T-helper 1 cell treated with Interleukin-12 subunit alpha and Interleukin-12 subunit beta and Interleukin-4 antibody, amounts not matched to agents 30 μg/mL and 1 μg/mL, for 36 hours (primary cell): ENCODE measurements at regions not wholly inside any gene's neighbourhood (a gene's known extent, or its start where the extent isn't known, plus 50 kb on each side); places are given as distances from the start of the nearest gene placed in this dataset.
"Not testable (repeated sequence)": the region's sequence is repeated elsewhere in the genome, so short reads cannot be mapped to it uniquely, and the experiment has no call there.

Experiments
- H3K27ac Mint-ChIP-seq: one replicate; pipeline ENCODE4 v1.8.0; 2021; ENCODE audit warnings: mild to moderate bottlenecking, mixed read lengths
- H3K27me3 Mint-ChIP-seq: one replicate; pipeline ENCODE4 v1.8.0; 2021; ENCODE audit warnings: low read depth, mixed read lengths
- H3K36me3 Mint-ChIP-seq: one replicate; pipeline ENCODE4 v1.8.0; 2021; ENCODE audit warnings: low read depth, mixed read lengths
- H3K4me1 Mint-ChIP-seq: one replicate; pipeline ENCODE4 v1.8.0; 2021; ENCODE audit warnings: low read depth, mixed read lengths
- H3K4me3 Mint-ChIP-seq: one replicate; pipeline ENCODE4 v1.8.0; 2021; ENCODE audit warnings: mild to moderate bottlenecking, moderate library complexity, mixed read lengths
- H3K9me3 Mint-ChIP-seq: one replicate; pipeline ENCODE4 v1.8.0; 2021; ENCODE audit warnings: mixed read lengths

DNA sequence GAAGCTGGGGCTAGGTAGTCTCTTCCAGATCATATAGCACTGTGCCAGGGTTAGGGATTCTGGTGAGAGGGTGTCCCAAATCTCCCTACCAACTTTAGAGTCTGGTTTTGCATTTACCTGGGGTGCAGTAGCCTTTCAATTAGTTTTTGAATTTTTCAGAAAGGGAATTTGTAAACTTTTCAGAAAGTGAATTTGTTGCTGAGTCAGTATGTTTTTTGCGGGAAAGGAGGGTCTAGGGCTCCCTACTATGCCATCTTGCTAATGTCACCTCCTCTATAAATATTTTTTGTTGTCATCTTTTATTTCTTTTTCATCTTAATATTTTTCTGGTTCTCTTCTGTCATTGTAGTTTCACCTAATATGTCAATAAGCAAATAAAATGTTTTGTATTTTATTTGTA lies 95.8 kb upstream of the FAM98A start:
- H3K36me3 Mint-ChIP-seq = no peaks in the 10 kb centered on the region
- no peak overlapping the region for H3K4me3 Mint-ChIP-seq
- H3K4me1 Mint-ChIP-seq = no peaks in the 10 kb centered on the region
- peaks cover 25% of the 10 kb centered on the region for H3K9me3 Mint-ChIP-seq
- peaks cover 3% of the 10 kb centered on the region for H3K27me3 Mint-ChIP-seq
- no peak overlapping the region for H3K27ac Mint-ChIP-seq

DNA sequence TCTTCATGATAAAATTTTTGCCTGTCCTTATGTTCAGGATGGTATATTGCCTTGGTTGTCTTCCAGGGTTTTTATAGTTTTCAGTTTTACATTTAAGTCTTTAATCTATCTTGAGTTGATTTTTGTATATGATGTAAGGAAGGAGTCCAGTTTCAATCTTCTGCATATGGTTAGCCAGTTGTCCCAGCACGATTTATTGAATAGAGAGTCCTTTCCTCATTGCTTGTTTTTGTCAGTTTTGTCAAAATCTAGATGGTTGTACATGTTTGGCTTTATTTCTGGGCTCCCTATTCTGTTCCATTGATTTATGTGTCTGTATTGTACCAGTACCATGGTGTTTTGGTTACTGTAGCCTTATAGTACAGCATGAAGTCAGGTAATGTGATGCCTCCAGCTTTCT lies 91.6 kb upstream of the FAM98A start:
- peaks cover 38% of the 10 kb centered on the region for H3K9me3 Mint-ChIP-seq
- H3K27me3 Mint-ChIP-seq, H3K4me3 Mint-ChIP-seq, H3K36me3 Mint-ChIP-seq, H3K4me1 Mint-ChIP-seq, H3K27ac Mint-ChIP-seq: not testable (repeated sequence)

DNA sequence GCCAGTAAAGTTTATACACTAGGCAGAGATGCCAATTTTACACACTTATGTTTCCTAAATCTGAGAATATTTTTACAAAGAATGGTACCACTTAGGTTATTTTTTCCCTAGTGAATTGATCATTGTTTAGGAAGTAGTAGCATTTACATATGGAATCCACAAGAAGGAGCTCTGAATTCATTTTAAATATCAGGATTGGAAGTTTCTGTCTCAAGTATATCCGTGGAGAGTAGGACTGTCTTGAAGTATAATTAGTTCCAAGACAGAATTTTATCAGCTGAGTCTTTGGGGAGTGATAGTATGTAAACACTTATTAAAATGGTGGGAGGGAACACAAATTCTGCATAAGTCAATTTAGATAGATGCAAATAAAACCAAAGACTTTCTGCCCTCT lies 82.3 kb upstream of the FAM98A start:
- Mint-ChIP-seq H3K27me3 (no peaks in the 10 kb centered on the region), H3K36me3 (no peaks in the 10 kb centered on the region), H3K4me1 (no peaks in the 10 kb centered on the region), H3K27ac (no peak overlapping the region), H3K4me3 (no peak overlapping the region), H3K9me3 (no peaks in the 10 kb centered on the region)

DNA sequence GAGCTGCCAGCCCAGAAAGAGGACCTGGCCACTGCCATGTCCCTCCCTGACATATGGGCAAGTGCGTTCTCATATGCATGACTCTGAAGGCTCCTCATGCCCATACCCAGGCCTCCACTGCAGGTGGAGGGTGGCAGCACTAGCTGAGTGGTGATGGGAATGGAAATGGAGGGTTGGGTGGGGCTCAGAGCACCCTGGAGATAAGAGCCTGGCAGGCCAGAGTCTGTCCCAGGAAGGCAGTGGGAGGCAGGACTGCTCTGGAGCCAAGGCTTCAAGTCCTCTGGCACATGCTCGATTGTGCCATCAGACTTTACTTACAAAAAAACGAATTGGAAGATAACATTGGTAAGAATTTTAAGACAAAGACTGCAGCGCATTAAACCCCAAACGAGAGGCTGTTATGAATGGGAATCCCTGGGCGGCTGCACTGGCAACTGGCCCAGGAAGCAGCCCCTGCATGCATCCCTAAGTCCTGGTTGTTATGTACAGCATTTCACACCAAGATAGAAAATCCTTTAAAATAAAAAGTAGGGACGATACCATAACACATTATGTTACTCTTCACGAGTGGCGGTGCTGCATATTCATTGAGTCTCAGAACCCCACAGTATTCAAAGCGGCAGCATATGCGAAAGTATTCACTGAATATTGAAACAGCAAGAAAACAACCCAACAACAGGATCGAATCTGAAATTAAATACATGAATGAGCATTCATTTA lies 81.7 kb upstream of the FAM98A start:
- H3K36me3 Mint-ChIP-seq = no peaks in the 10 kb centered on the region
- no peaks in the 10 kb centered on the region for H3K9me3 Mint-ChIP-seq
- no peaks in the 10 kb centered on the region for H3K4me1 Mint-ChIP-seq
- no peak overlapping the region for H3K4me3 Mint-ChIP-seq
- H3K27ac Mint-ChIP-seq = no peak overlapping the region
- no peaks in the 10 kb centered on the region for H3K27me3 Mint-ChIP-seq

DNA sequence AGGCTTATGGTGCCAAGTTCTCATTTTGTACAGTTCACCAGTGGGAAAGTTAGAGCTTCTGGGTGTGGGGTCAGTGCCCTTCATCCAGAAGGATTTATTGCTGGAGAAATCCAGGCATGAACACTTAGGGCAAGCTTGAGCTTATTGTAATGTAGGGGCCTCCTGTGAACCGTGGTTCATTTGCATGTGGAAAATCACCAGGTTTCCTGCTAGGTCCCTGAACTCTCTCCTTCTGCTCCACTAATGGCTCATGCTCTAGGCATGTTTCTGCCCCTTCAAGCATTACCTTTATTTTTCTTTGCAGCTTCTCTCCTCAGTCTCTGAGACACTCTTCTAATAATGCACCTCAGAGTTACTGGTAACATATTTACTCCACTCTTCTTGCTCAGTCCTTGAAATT lies 79.3 kb upstream of the FAM98A start:
- Mint-ChIP-seq H3K27me3 (no peaks in the 10 kb centered on the region), H3K27ac (no peak overlapping the region), H3K36me3 (no peaks in the 10 kb centered on the region), H3K9me3 (no peaks in the 10 kb centered on the region), H3K4me3 (no peak overlapping the region), H3K4me1 (no peaks in the 10 kb centered on the region)

DNA sequence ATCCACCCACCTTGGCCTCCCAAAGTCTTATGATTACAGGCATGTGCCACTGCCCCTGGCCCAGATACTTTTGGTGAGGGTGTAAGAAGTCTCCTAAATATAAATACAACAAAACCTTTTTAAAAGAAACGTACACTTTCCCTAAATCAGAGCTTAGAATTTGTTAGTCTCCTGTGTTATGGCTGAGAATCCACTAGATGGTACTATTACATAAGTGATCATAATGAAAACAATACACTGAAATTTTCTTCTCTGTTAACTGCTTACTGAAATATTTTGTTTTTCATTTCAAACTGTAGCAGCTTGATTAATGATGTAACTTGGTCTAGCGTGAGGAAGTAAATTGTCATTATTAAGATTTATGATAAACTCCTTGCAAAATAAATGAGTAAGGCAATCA lies 74.8 kb upstream of the FAM98A start:
- Mint-ChIP-seq H3K36me3 (no peaks in the 10 kb centered on the region), H3K4me1 (no peaks in the 10 kb centered on the region), H3K9me3 (no peaks in the 10 kb centered on the region), H3K27ac (no peak overlapping the region), H3K27me3 (no peaks in the 10 kb centered on the region), H3K4me3 (no peak overlapping the region)

DNA sequence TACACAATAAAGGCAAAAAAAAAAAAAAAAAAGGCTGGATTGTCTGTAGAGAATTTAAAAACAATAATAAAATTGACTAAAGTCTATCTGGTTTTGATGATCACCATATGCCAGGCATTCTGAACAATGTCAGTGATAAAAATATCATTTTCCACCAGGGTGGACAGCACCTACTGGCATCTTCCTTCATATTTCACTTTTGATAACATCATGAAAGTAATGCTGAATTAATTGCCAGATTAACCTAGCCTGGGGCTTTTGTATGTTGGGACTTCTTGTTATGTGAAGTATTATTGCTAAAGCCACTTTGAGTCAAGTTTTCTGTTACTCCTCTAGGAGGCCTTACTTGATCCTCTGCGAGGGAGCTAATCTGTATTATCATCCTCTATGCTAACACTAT lies 73.8 kb upstream of the FAM98A start:
- Mint-ChIP-seq H3K36me3 (no peaks in the 10 kb centered on the region), H3K27me3 (no peaks in the 10 kb centered on the region), H3K27ac (no peak overlapping the region), H3K4me1 (no peaks in the 10 kb centered on the region), H3K4me3 (no peak overlapping the region), H3K9me3 (no peaks in the 10 kb centered on the region)

DNA sequence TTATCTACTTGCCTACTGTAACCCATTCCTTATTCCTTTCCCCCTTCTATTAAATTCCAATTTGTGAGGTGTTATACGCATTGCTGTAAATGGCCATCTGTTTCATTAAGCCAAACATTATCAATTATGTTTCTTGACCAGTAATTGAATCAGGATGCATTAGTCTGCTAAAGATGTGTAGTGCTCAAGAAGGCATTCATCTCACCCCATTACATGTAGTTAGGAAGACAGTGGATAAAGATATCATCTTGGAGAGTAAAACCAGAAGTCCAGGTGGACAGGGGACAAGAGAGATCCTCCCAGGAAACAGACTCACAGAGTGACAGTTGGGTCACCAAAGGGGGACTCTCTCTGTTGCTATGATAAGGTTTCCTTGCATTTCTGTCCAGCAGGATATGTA lies 73.3 kb upstream of the FAM98A start:
- Mint-ChIP-seq H3K36me3 (no peaks in the 10 kb centered on the region), H3K9me3 (no peaks in the 10 kb centered on the region), H3K4me1 (no peaks in the 10 kb centered on the region), H3K27ac (no peak overlapping the region), H3K4me3 (no peak overlapping the region), H3K27me3 (no peaks in the 10 kb centered on the region)

DNA sequence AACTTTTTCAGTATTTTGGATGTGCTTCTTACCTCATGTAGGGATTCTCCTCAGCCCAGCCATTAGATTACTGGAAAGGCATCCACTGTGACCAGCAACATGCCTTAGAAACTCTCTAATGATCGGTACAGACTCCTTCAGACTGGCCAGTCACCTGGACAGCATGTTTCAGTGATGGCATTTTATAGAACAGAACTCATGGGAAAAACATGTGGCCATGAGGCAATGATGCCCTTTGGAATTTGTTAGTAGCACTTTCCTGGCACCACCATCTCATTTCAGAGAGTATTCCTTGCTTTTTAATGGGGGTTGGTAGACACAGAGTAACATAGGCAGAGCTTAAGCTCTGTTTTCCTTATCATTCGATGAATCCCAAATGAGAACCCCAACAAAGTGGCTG lies 72.1 kb upstream of the FAM98A start:
- no peaks in the 10 kb centered on the region for H3K27me3 Mint-ChIP-seq
- H3K9me3 Mint-ChIP-seq = peaks cover 4% of the 10 kb centered on the region
- no peak overlapping the region for H3K4me3 Mint-ChIP-seq
- no peaks in the 10 kb centered on the region for H3K4me1 Mint-ChIP-seq
- H3K27ac Mint-ChIP-seq = no peak overlapping the region
- H3K36me3 Mint-ChIP-seq = no peaks in the 10 kb centered on the region

DNA sequence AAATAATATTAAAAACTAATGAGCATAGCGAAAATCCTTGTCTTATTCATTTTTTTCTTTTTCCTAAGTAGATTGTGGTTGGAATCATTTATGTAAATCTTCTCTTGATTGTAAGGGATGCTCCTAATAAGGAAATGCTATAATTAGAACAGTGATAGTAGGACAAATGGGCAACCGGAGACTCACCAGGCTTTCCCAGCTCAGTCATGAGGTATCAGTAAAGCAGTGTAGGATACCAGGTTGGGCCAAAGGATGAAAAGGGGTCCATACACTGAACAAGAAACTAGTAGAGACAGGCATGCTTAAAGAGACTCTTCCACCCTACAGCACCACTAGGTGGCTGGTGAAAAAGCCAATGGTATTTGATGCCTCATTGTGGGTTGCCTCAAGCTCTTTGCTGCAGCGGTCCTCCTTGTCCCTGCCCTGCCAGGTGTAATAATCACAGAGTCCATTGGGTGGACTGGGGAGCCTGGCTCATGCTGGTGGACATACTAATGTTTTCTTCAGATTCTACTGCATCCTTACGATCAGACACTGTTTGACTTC lies 71.4 kb upstream of the FAM98A start:
- Mint-ChIP-seq H3K4me3 (no peak overlapping the region), H3K27me3 (no peaks in the 10 kb centered on the region), H3K9me3 (peaks cover 9% of the 10 kb centered on the region), H3K27ac (no peak overlapping the region), H3K4me1 (no peaks in the 10 kb centered on the region), H3K36me3 (no peaks in the 10 kb centered on the region)

DNA sequence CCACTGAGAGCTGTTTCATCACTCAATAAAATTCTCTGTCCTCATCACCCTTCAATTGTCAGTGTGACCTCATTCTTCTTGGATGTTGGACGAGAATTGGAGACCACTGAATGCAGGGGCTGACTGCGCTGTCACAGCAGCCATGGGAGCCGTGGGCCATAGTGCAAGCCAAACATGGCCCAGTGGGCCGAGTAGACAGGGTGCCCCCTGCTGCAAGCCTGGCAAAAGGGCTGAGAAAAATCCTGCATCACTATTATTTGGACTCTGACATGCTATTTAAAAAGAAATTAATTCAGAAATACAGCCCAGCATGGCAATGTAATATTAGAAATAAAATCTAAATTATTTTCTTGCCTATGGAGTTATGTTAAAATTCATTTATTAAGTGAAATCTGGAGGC lies 67.8 kb upstream of the FAM98A start:
- Mint-ChIP-seq H3K36me3 (no peaks in the 10 kb centered on the region), H3K4me3 (no peak overlapping the region), H3K4me1 (no peaks in the 10 kb centered on the region), H3K27me3 (no peaks in the 10 kb centered on the region), H3K9me3 (peaks cover 29% of the 10 kb centered on the region), H3K27ac (no peak overlapping the region)

DNA sequence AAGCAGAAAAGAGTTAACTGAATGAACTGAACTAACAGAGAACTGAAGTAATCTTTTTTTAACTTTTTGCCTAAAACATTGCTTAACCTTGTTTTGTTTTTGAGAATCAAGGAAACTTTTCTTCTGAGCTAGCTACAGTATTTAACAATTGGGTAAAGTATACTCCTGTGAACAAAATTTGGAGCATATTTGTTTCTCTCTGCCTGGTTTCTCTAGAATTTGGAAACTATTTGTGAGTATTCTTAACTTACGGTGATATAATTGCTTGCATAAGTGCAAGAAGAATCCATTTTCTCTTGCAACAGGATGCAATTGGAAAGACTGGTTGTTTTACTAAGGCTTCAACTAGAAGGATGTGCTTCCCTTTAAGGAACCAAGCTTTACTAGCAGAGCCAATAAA lies 65.9 kb upstream of the FAM98A start:
- no peaks in the 10 kb centered on the region for H3K27me3 Mint-ChIP-seq
- H3K4me1 Mint-ChIP-seq = no peaks in the 10 kb centered on the region
- H3K27ac Mint-ChIP-seq = no peak overlapping the region
- no peaks in the 10 kb centered on the region for H3K36me3 Mint-ChIP-seq
- no peak overlapping the region for H3K4me3 Mint-ChIP-seq
- H3K9me3 Mint-ChIP-seq = peaks cover 29% of the 10 kb centered on the region

DNA sequence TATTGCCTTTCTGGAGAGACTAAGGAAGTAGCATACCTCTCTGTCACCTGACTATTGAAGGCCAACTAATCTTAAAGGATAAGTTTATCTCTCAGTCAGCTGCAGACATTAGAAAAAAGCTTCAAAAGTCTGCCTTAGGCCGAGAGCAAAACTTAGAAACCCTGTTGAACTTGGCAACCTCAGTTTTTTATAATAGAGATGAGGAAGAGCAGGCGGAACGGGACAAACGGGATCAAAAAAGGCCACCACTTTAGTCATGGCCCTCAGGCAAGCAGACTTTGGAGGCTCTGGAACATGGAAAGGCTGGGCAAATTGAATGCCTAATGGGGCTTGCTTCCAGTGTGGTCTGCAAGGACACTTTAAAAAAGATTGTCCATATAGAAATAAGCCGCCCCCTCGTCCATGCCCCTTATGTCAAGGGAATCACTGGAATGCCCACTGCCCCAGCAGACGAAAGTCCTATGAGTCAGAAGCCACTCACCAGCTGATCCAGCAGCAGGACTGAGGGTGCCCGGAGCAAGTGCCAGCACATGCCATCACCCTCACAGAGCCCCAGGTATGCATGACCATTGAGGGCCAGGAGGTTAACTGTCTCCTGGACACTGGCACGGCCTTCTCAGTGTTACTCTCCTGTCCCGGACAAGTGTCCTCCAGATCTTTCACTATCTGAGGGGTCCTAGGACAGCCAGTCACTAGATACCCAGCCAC lies 61.5 kb upstream of the FAM98A start:
- Mint-ChIP-seq H3K36me3 (no peaks in the 10 kb centered on the region), H3K4me3 (no peak overlapping the region), H3K4me1 (no peaks in the 10 kb centered on the region), H3K9me3 (peaks cover 25% of the 10 kb centered on the region), H3K27ac (no peak overlapping the region), H3K27me3 (no peaks in the 10 kb centered on the region)

DNA sequence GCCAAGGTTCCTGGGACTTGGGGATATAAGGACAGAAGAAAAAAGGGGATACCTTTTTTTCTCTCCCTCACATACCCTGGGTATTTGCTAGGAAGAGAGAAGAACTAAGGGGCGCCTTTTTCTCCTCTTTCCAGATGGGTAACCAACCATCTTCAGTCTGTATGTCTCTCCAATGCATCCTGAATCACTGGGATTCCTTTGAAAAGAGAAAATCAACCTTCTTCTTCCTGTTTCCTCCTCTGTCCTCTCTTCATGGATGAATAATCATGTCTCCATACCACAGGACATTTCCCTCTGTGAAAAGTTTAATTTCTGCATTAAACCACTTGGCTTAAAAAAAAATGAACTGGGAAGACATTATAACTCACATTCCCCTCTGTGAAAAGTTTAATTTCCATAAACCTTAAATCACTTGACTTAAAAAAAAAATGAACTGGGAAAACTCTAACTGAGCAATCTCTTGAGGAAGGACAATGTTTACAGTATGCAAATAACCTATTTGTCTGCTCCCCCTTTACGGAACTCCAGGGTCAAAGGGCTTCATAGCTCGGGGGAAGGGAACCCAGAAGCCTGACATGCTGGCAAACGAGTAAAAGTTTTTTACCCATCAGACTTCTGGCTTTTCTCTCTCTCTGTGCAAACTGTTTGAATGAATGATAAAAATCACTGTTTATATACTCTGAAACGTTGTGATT lies 56.7 kb upstream of the FAM98A start:
- Mint-ChIP-seq H3K36me3 (no peaks in the 10 kb centered on the region), H3K4me3 (no peak overlapping the region), H3K27ac (no peak overlapping the region), H3K27me3 (no peaks in the 10 kb centered on the region), H3K9me3 (peaks cover 4% of the 10 kb centered on the region), H3K4me1 (no peaks in the 10 kb centered on the region)

DNA sequence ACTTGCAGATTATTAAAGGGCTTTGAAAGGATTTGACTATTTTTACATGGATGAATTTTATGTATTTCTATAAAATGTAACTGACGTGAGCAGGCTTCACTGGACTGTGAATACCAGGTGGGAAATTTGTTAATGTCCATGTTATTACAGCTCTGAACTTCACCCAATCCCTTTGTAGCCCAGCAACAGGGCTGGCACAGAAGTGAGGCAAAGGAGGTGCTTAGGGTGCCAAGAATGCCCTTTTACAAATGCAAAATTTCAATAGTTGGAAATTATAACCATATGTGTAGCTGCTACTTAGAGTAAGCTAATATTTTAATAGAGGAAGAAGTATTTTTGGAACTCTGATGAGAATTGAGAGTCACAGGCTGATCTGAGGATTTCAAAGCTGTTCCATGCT lies 53.7 kb upstream of the FAM98A start:
- H3K4me1 Mint-ChIP-seq = no peaks in the 10 kb centered on the region
- no peak overlapping the region for H3K4me3 Mint-ChIP-seq
- peaks cover 4% of the 10 kb centered on the region for H3K9me3 Mint-ChIP-seq
- H3K27ac Mint-ChIP-seq = no peak overlapping the region
- H3K36me3 Mint-ChIP-seq = no peaks in the 10 kb centered on the region
- no peaks in the 10 kb centered on the region for H3K27me3 Mint-ChIP-seq
